GM18870 (cell line): ENCODE measurements at regions not wholly inside any gene's neighbourhood (a gene's known extent, or its start where the extent isn't known, plus 50 kb on each side); places are given as distances from the start of the nearest gene placed in this dataset.
"Not testable (repeated sequence)": the region's sequence is repeated elsewhere in the genome, so short reads cannot be mapped to it uniquely, and the experiment has no call there.

ENCODE experiments used
- ATAC-seq: cut with Tn5 transposase; IDR thresholded peaks from one replicate; pipeline ENCODE4 v1.9.1; 2021; ENCODE audit warnings: moderate library complexity; ENCODE audit not compliant: unreplicated experiment

GRCh38 chr20:12416281-12416680 lies 498.6 kb downstream of the BTBD3 start:
- ATAC-seq: no peak

- ATAC-seq: no peak
Observed at GRCh38 chr20:12433724-12434123, 516.0 kb downstream of the BTBD3 start.

DNA sequence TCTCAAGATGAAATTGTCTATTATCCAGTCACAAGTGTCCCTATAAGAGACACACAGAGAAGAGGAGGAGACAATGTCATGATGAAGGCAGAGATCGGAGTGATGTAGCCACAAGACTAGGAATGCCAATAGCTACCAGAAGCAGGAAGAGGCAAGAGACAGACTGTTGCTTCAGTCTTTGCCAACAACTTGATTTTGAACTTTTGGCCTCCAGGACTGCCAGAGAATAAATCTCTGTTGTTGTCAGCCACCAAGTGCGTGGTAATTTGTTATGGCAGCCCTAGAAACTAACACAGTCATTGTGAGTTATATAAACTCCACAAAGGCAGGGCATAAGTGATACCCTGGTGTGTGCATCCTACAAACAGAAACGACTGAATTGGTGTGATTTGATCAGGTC lies 517.0 kb downstream of the BTBD3 start:
- no peak for ATAC-seq

- no peak for ATAC-seq
Observed at GRCh38 chr20:12435268-12435667, 517.6 kb downstream of the BTBD3 start.

- ATAC-seq: no peak
Observed at GRCh38 chr20:12453711-12454110, 536.0 kb downstream of the BTBD3 start.

- no peak for ATAC-seq
Observed at GRCh38 chr20:12455148-12455547, 537.5 kb downstream of the BTBD3 start.

DNA sequence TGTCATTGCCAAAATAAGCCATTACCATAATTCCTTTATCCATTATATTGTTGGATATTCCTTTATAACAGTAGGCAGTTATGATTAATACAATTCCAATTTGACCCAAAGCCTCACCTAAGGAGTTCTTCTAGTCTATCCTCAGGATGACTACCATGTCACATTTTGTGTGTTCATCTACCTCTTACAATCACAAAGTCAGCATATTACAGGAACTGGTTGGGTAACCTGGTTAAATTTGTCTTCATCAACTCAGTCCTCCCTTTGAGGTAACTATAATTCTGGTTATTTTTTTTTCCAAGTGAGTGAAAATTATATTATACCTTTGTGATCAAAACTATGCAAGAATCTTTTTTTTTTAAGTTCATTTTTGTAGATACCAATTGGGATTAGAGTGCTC lies 540.5 kb downstream of the BTBD3 start:
- ATAC-seq: no peak

- ATAC-seq: no peak
Observed at GRCh38 chr20:12464036-12464435, 544.7 kb upstream of the SPTLC3 start.

GRCh38 chr20:12466915-12467314 lies 541.9 kb upstream of the SPTLC3 start:
- no peak for ATAC-seq

GRCh38 chr20:12467758-12468157 lies 541.0 kb upstream of the SPTLC3 start:
- ATAC-seq: no peak

GRCh38 chr20:12482661-12483060 lies 526.1 kb upstream of the SPTLC3 start:
- no peak for ATAC-seq

DNA sequence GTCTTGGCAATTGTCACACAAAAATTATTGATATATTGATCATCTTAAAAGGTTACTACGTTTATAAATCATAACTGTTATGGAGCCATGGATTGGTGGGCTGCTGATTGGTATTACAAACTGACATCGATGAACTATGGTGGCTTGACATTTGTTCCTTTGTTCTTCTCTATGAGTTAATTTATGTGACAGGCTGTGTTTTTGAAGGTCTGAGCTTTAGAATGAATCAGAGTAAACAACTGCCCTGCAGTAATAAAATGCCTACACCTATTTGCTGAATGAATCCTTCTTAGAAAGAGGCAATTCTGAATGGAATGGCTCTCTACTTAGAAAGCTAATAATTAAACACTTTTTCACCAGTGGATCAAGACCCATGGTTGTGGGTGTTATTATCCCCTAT lies 506.3 kb upstream of the SPTLC3 start:
- ATAC-seq: no peak

- no peak for ATAC-seq
Observed at GRCh38 chr20:12504779-12505178, 504.0 kb upstream of the SPTLC3 start.

DNA sequence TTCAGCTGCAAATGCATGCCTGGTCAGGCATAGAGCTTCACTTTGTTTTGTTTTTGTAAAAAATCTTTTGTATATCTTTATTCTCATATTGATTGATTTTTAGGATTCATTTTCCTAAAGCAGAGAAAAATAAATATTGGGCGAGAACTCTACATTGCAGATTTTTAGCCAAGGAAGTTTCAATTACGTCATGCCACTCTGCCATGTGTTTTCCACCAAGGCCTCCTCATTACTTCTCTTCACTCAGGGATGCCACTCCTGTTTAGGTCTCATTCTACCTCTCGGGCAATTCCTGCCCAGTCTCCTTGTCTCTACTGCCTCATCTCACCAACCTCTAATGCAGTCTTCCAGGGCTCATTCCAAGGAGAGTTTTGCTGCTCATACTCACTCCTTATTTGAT lies 497.3 kb upstream of the SPTLC3 start:
- ATAC-seq: no peak

GRCh38 chr20:12512755-12513154 lies 496.0 kb upstream of the SPTLC3 start:
- ATAC-seq: no peak

GRCh38 chr20:12528104-12528503 lies 480.7 kb upstream of the SPTLC3 start:
- ATAC-seq: no peak

GRCh38 chr20:12528591-12529041 lies 480.2 kb upstream of the SPTLC3 start:
- ATAC-seq: no peak

DNA sequence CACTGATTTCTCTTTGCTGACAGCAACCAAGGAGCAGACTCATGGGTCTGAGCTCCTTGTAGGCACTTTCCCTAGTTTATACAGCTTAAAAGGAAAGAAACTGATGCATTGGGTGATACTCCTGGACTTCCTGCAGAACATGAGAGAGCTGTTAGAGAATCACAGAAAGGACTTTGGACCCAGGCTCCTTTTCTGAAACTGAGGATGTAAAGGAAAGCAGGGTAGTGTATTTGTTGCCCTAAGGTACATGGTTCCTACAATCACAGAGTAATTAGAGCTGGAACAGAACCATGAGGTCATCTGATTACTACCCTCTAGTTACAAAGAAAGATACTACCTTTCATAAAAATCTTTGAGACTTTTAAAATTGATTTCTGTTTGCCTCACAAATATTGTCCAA lies 477.1 kb upstream of the SPTLC3 start:
- ATAC-seq: no peak

DNA sequence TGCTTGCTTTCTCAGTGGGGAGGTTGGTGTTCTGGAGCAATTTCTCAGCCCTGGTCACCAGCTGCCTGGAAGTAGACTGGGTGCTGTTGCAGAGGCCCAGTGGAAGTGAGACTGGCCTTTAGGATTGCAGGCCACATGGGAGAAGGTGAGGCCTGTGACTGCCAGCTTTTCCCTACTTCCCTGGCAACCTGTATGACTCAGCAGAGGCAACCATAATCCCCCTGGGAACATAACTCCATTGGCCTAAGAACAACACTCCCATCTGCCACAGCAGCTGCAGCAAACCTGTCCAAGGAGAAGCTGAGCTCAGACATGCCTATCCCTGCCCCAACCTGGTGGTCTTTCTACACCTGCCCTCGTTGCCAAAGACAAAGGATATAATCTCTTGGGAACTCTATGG lies 473.5 kb upstream of the SPTLC3 start:
- ATAC-seq: no peak

DNA sequence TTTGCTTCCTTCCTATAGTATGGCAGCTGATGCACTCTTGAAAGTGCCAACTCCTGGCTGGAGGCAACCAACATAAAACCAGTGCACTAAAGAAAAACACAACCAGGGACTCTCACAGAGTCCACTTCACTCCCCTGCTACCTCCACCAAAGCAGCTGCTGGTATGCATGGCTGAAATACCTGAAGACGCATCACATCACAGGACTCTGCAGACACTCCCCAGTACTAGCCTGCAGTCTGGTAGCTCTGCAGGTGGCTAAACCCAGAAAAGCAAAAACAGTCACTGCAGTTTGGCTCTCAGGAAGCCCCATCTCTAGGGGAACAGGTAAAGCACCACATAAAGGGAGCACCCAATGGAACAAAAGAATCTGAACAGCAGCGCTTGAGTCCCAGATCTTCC lies 473.0 kb upstream of the SPTLC3 start:
- ATAC-seq: no peak

GRCh38 chr20:12554426-12554825 lies 454.3 kb upstream of the SPTLC3 start:
- ATAC-seq: no peak

- ATAC-seq: no peak
Observed at GRCh38 chr20:12555369-12555768, 453.4 kb upstream of the SPTLC3 start.

GRCh38 chr20:12555849-12556248 lies 452.9 kb upstream of the SPTLC3 start:
- ATAC-seq: not testable (repeated sequence)

- ATAC-seq: no peak
Observed at GRCh38 chr20:12557224-12557623, 451.5 kb upstream of the SPTLC3 start.
